Heart left ventricle (tissue), 16 donors: ENCODE measurements at regions not wholly inside any gene's neighbourhood (a gene's known extent, or its start where the extent isn't known, plus 50 kb on each side); places are given as distances from the start of the nearest gene placed in this dataset.
A peak's percentile ranks its signal among the peaks of the same experiment; 100 is the strongest.

ENCODE experiments used
- ATAC-seq, 4 donors: fragments of 200-7000 bp; cut with Tn5 transposase; one replicate each; pipeline ENCODE4 v1.9.1; 2020 to 2022; ENCODE audit warnings: moderate library complexity in 4 of 4, mild to moderate bottlenecking in 3 of 4, moderate number of reproducible peaks in 1 of 4
- DNase-seq, 5 donors: peaks; one replicate each; pipeline ENCODE4 v3.0.0-alpha.2; 2020
- H3K27ac ChIP-seq, 12 donors: fragments of 200-600 bp; sonication (generic) in 4 of 12; one replicate each; pipeline versions ENCODE4 v1.5.0 to v1.8.0; 2016 to 2022; ENCODE audit warnings: mild to moderate bottlenecking in 2 of 12
- H3K27me3 ChIP-seq, 9 donors: fragments of 200-600 bp; sonication (generic) in 2 of 9; one replicate each; pipeline versions ENCODE4 v1.5.1 to v1.8.0; 2016 to 2022; ENCODE audit warnings: mild to moderate bottlenecking in 3 of 9
- H3K36me3 ChIP-seq, 9 donors: fragments of 200-600 bp; sonication (generic) in 2 of 9; one replicate each; pipeline versions ENCODE4 v1.5.0 to v1.8.0; 2018 to 2022; ENCODE audit warnings: mild to moderate bottlenecking in 2 of 9
- H3K4me1 ChIP-seq, 12 donors: fragments of 200-600 bp; sonication (generic) in 4 of 12; one replicate each; pipeline versions ENCODE4 v1.5.0 to v1.8.0; 2016 to 2022; ENCODE audit warnings: mild to moderate bottlenecking in 3 of 12
- H3K4me3 ChIP-seq, 12 donors: fragments of 200-600 bp; sonication (generic) in 4 of 12; one replicate each; pipeline versions ENCODE4 v1.5.0 to v1.8.0; 2017 to 2022; ENCODE audit warnings: mild to moderate bottlenecking in 9 of 12, moderate library complexity in 4 of 12
- H3K9me3 ChIP-seq, 12 donors: fragments of 200-600 bp; sonication (generic) in 4 of 12; one replicate each; pipeline versions ENCODE4 v1.5.0 to v1.8.0; 2016 to 2022; ENCODE audit warnings: mild to moderate bottlenecking in 1 of 12
- CTCF ChIP-seq, 12 donors: fragments of 200-600 bp; sonication (generic) in 4 of 12; IDR thresholded peaks; one replicate each; pipeline versions ENCODE4 v1.5.0 to v1.8.0; 2018 to 2022; ENCODE audit warnings: antibody characterized with exemption in 12 of 12, mild to moderate bottlenecking in 5 of 12
- POLR2A ChIP-seq, 2 donors: fragments of 450-650 bp; IDR thresholded peaks; one replicate each; pipeline ENCODE4 v1.6.1; 2017; ENCODE audit warnings: antibody characterized with exemption in 2 of 2, mild to moderate bottlenecking in 2 of 2, moderate library complexity in 2 of 2
- WGBS, 4 donors: extraction: QIAGEN DNeasy Blood & Tissue Kit in 2 of 4; methylation state at CpG; one replicate each; pipeline versions ENCODE4 v1.1.5 to v1.1.7; 2013 to 2018; 5-methylcytosine and 5-hydroxymethylcytosine counted together
- intact Hi-C, 10 donors: fragments of 100-400 bp; cut with DNase I; formaldehyde crosslinking; loops; one replicate each; pipeline versions ENCODE4 v1.11.1 to v1.14.2; 2022
- donor health status: ischemic (EF 13 %, LVEDD 7.1; RV severe dilation, severe dysfunction).
- donor health status: healthy with polysubstance abuse.
- donor health status: DM: no; HTN: yes; CAD: no.
- donor health status: DM: no; HTN: no; CAD: no.
- donor health status: ischemic (EF 25% LVEDD 6.9; RV normal size, moderate dysfunction).
- donor health status: ischemic (EF 25% LVEDD 5.7; RV mildly dilated, moderate dysfunction).
- donor health status: healthy.
- donor health status: DM: yes; HTN: yes; CAD: no.
- donor health status: ischemic (EF 35%, LVEDD 5.7; RV mildly dilated, moderate dysfunction).
- donor health status: nonischemic (EF 11% LVEDD 7.7; RV severe dilation, severe dysfunction).
- donor health status: DM: yes; HTN: yes; CAD: no.
- donor health status: PGD.
- donor health status: ischemic (EF 29% LVEDD 5.4; RV normal size, mild dysfunction).
- donor health status: nonischemic (EF 23%, LVEDD 6.1; RV moderate dilation, normal function).

- ATAC-seq (no peak), DNase-seq (no peak)
- Histone ChIP-seq H3K27ac (no peak overlapping the region), H3K36me3 (no peaks in the 10 kb centered on the region), H3K27me3 (no peaks in the 10 kb centered on the region), H3K9me3 (no peaks in the 10 kb centered on the region), H3K4me1 (peaks cover 0 to 5% (median 0%) of the 10 kb centered on the region in 12 donors), H3K4me3 (no peak overlapping the region)
- TF ChIP-seq POLR2A (IDR thresholded peaks at IDR 0.05) = no peak
- peak; percentile 43 to 75 (median 61) for TF ChIP-seq CTCF (IDR thresholded peaks at IDR 0.05)
- 35 to 45% (median 37%) methylated on average over 3 of the region's 3 CpGs for WGBS, 4 donors
- intact Hi-C loops = loop anchor here (1.0 to 10.0 kb wide), 13 partner anchors 111 to 943 kb away; partner anchors contain the start of gene NEK7 (in 1 of the 10)
These were observed 75.0 kb downstream of the ATP6V1G3 start for GRCh38 chr1:198465201-198466144.

GRCh38 chr1:198463709-198464108 is 76.8 kb downstream of the ATP6V1G3 start:
- Histone ChIP-seq H3K4me1 (peaks cover 0 to 5% (median 0%) of the 10 kb centered on the region in 12 donors), H3K9me3 (no peaks in the 10 kb centered on the region), H3K27ac (no peak overlapping the region), H3K36me3 (no peaks in the 10 kb centered on the region), H3K4me3 (no peak overlapping the region), H3K27me3 (no peaks in the 10 kb centered on the region)
- ATAC-seq (no peak), DNase-seq (no peak)
- intact Hi-C loops = loop anchor here in 7 of 10 donors (2.0 to 10.0 kb wide), 8 partner anchors 109 to 939 kb away; no protein-coding TSS in a partner anchor
- TF ChIP-seq CTCF (IDR thresholded peaks at IDR 0.05) = no peak
- TF ChIP-seq POLR2A (IDR thresholded peaks at IDR 0.05) = no peak

DNA sequence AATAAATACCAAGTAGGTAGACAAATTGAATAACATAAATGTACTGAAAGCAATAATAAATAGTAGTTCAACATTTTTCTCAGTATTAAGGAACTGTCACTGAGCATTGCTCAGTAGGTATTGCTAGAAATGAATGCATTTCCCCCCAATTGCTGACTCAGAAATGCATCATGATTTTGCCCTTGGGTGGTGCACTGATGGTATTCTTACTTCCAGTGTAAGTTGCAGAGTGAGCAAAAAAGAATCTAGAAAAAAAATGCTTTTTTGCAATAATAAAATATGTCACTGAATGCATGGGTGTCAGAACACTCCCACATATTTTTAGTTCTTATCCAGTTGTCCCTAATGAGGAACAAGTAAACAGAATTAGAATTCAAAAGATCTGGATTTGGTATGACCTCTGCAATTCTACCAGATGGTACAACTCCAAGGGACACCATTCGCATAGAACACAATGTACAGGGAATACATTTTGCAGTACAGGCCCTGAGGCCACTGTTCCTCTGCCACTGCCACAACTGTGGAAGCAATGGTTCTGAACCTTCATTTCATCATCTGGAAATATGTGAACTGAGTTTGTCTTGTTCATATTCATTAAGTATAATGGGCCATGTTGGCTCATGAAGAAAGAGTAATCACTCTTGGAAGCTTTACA is 78.0 kb downstream of the ATP6V1G3 start:
- no peak overlapping the region for H3K27ac ChIP-seq
- WGBS, 4 donors = 91 to 97% (median 93%) methylated on average over 1 of the region's 1 CpG
- intact Hi-C loops = loop anchor here in 6 of 10 donors (5.0 to 10.0 kb wide), 7 partner anchors 108 to 938 kb away; no protein-coding TSS in a partner anchor
- no peak overlapping the region for H3K4me3 ChIP-seq
- DNase-seq = no peak
- no peaks in the 10 kb centered on the region for H3K36me3 ChIP-seq
- no peaks in the 10 kb centered on the region for H3K9me3 ChIP-seq
- ATAC-seq = no peak
- peaks cover 0 to 5% (median 0%) of the 10 kb centered on the region in 12 donors for H3K4me1 ChIP-seq
- no peaks in the 10 kb centered on the region for H3K27me3 ChIP-seq
- TF ChIP-seq POLR2A (IDR thresholded peaks at IDR 0.05) (no peak), CTCF (IDR thresholded peaks at IDR 0.05) (no peak)

DNA sequence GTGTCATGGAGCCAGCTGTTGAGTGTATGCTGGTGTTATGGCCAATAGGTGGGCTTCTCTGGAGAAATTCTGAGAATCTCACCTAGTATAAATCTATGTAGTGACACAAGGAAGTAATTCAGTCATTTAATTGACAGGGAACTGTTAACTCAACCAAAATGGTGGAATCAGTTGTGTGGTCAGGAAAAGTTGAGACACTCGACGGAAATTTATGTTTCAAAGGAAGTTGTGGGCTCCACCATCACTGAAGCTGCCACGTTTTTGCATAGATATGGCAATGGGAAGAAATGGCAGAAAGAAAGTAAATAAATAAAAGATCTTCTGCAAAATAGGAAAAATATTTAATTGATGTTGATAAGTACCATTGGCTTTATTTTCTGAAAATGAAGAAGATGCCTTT is 84.5 kb downstream of the ATP6V1G3 start:
- no peak for DNase-seq
- H3K27me3 ChIP-seq = no peaks in the 10 kb centered on the region
- H3K27ac ChIP-seq = no peak overlapping the region
- intact Hi-C loops = no loop called here
- H3K9me3 ChIP-seq = no peaks in the 10 kb centered on the region
- TF ChIP-seq POLR2A (IDR thresholded peaks at IDR 0.05) (no peak), CTCF (IDR thresholded peaks at IDR 0.05) (no peak)
- H3K4me1 ChIP-seq = no peaks in the 10 kb centered on the region
- H3K36me3 ChIP-seq = no peaks in the 10 kb centered on the region
- no peak for ATAC-seq
- WGBS, 4 donors = 83 to 94% (median 85%) methylated on average over 3 of the region's 3 CpGs
- H3K4me3 ChIP-seq = no peak overlapping the region
